ENCODE measurements at regions not wholly inside any gene's neighbourhood (a gene's known extent, or its start where the extent isn't known, plus 50 kb on each side); places are given as distances from the start of the nearest gene placed in this dataset.

DNA sequence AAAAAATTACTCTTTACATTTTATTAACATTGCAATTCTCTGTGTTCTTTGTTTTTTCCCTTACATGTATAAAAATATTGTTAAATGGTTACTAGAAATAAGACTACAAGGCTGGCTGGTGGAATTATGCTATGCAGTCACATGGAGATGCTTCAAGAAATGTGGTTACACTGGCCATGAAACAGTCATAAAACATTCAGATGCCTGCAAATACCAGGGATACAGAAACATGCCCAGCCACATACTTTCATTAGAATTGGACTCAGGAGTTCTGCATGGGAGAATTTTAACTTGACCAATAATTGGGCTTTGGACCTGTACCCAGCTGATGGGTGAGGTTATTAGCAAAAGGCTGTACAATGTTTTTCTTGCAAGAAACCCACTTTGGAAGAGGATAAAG is 1407.7 kb upstream of the SLC10A2 start:
- TF ChIP-seq, protein P1, sequence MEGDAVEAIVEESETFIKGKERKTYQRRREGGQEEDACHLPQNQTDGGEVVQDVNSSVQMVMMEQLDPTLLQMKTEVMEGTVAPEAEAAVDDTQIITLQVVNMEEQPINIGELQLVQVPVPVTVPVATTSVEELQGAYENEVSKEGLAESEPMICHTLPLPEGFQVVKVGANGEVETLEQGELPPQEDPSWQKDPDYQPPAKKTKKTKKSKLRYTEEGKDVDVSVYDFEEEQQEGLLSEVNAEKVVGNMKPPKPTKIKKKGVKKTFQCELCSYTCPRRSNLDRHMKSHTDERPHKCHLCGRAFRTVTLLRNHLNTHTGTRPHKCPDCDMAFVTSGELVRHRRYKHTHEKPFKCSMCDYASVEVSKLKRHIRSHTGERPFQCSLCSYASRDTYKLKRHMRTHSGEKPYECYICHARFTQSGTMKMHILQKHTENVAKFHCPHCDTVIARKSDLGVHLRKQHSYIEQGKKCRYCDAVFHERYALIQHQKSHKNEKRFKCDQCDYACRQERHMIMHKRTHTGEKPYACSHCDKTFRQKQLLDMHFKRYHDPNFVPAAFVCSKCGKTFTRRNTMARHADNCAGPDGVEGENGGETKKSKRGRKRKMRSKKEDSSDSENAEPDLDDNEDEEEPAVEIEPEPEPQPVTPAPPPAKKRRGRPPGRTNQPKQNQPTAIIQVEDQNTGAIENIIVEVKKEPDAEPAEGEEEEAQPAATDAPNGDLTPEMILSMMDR (IDR thresholded peaks at IDR 0.05): no peak
- no peak for TF ChIP-seq POLR2AphosphoS5 (IDR thresholded peaks at IDR 0.05)
